Neuronal stem cell (in vitro differentiated cells): ENCODE measurements at regions not wholly inside any gene's neighbourhood (a gene's known extent, or its start where the extent isn't known, plus 50 kb on each side); places are given as distances from the start of the nearest gene placed in this dataset.

Experiments
- DNase-seq: peaks from one replicate; pipeline ENCODE4 v3.0.0-alpha.2; 2013; ENCODE audit warnings: low spot score
- H2AFZ ChIP-seq: one replicate; pipeline ENCODE4 v1.6.1; 2013; ENCODE audit warnings: mild to moderate bottlenecking, low read length, inconsistent platforms
- H2AK5ac ChIP-seq: 2 replicates; pipeline ENCODE4 v1.6.1; 2013; ENCODE audit warnings: low read depth, mild to moderate bottlenecking, inconsistent platforms, low read length, moderate library complexity, mixed read lengths
- H2BK120ac ChIP-seq: 2 replicates; pipeline ENCODE4 v1.6.1; 2013; ENCODE audit warnings: low read depth, mild to moderate bottlenecking, inconsistent platforms, low read length, moderate library complexity, mixed read lengths
- H2BK12ac ChIP-seq: one replicate; pipeline ENCODE4 v1.6.1; 2013; ENCODE audit warnings: low read length, inconsistent platforms
- H2BK15ac ChIP-seq: 2 replicates; pipeline ENCODE4 v1.6.1; 2013; ENCODE audit warnings: mild to moderate bottlenecking, low read length, inconsistent platforms, mixed read lengths
- H2BK5ac ChIP-seq: one replicate; pipeline ENCODE4 v1.6.1; 2013; ENCODE audit warnings: inconsistent platforms, mild to moderate bottlenecking, low read length, moderate library complexity
- H3K14ac ChIP-seq: one replicate; pipeline ENCODE4 v1.6.1; 2013; ENCODE audit warnings: low read length, inconsistent platforms
- H3K18ac ChIP-seq: 2 replicates; pipeline ENCODE4 v1.6.1; 2013; ENCODE audit warnings: low read length, inconsistent platforms
- H3K23ac ChIP-seq: 2 replicates; pipeline ENCODE4 v1.6.1; 2013; ENCODE audit warnings: low read depth, mild to moderate bottlenecking, mixed read lengths, low read length, inconsistent platforms; ENCODE audit not compliant: poor library complexity
- H3K27ac ChIP-seq: replicated peaks from 3 replicates; pipeline ENCODE4 v1.5.1; 2013; ENCODE audit warnings: low read length, inconsistent platforms
- H3K27me3 ChIP-seq, 3 experiments: 2 replicates each; pipeline ENCODE4 v1.6.1; 2013; ENCODE audit warnings: low read length in 3 of 3, mild to moderate bottlenecking in 2 of 3, inconsistent platforms in 1 of 3, low read depth in 1 of 3, mixed read lengths in 1 of 3, moderate library complexity in 1 of 3; ENCODE audit not compliant: control insufficient read depth in 3 of 3, insufficient read depth in 3 of 3
- H3K36me3 ChIP-seq, 2 donors: replicated peaks in 1 of 2; 2 replicates each; pipeline ENCODE4 v1.6.1; 2013; ENCODE audit warnings: low read length in 2 of 2; ENCODE audit not compliant: control insufficient read depth in 2 of 2, insufficient read depth in 2 of 2
- H3K4ac ChIP-seq: 2 replicates; pipeline ENCODE4 v1.6.1; 2013; ENCODE audit warnings: inconsistent platforms, mild to moderate bottlenecking, low read length, moderate library complexity
- H3K4me1 ChIP-seq, 2 donors: 1 replicate in 1 of 2; 2 replicates in 1 of 2; pipeline ENCODE4 v1.6.1; 2013; ENCODE audit warnings: low read length in 2 of 2, low read depth in 1 of 2; ENCODE audit not compliant: control insufficient read depth in 2 of 2, insufficient read depth in 1 of 2
- H3K4me2 ChIP-seq: one replicate; pipeline ENCODE4 v1.6.1; 2013; ENCODE audit warnings: mild to moderate bottlenecking, low read length, inconsistent platforms; ENCODE audit not compliant: insufficient read depth, poor library complexity, severe bottlenecking
- H3K4me3 ChIP-seq, 2 donors: 2 replicates each; pipeline ENCODE4 v1.5.1; 2013; ENCODE audit warnings: low read length in 2 of 2, mild to moderate bottlenecking in 2 of 2, inconsistent platforms in 1 of 2, moderate library complexity in 1 of 2
- H3K79me1 ChIP-seq: one replicate; pipeline ENCODE4 v1.6.1; 2013; ENCODE audit warnings: low read depth, mild to moderate bottlenecking, inconsistent platforms, low read length, moderate library complexity
- H3K9ac ChIP-seq: one replicate; pipeline ENCODE4 v1.6.1; 2013; ENCODE audit warnings: mild to moderate bottlenecking, low read depth, low read length, inconsistent platforms; ENCODE audit not compliant: poor library complexity
- H3K9me3 ChIP-seq, 2 donors: replicated peaks in 1 of 2; 2 replicates each; pipeline versions ENCODE3 to v1.6.1; 2013; ENCODE audit warnings: low read length in 2 of 2, mild to moderate bottlenecking in 2 of 2, inconsistent platforms in 1 of 2, low read depth in 1 of 2, mixed read lengths in 1 of 2, moderate library complexity in 1 of 2; ENCODE audit not compliant: control insufficient read depth in 2 of 2, insufficient read depth in 1 of 2
- H4K8ac ChIP-seq: one replicate; pipeline ENCODE4 v1.6.1; 2013; ENCODE audit warnings: low read depth, mild to moderate bottlenecking, inconsistent platforms, low read length, moderate library complexity
- H4K91ac ChIP-seq: one replicate; pipeline ENCODE4 v1.6.1; 2013; ENCODE audit warnings: low read length, low read depth, mild to moderate bottlenecking, inconsistent platforms; ENCODE audit not compliant: poor library complexity
- WGBS, 2 donors: extraction: QIAGEN DNeasy Blood & Tissue Kit; methylation state at CpG; one replicate each; pipeline ENCODE4 v1.1.7; 2013; ENCODE audit warnings: missing lambda C conversion rate in 2 of 2, mixed read lengths in 1 of 2; ENCODE audit not compliant: insufficient read length in 2 of 2, insufficient replicate concordance in 1 of 2; ENCODE audit errors: extremely low coverage in 2 of 2; 5-methylcytosine and 5-hydroxymethylcytosine counted together

GRCh38 chr14:36465178-36465577 is 54.9 kb downstream of the NKX2-1 start:
- no peak overlapping the region for H2AFZ ChIP-seq
- no peak overlapping the region for H2AK5ac ChIP-seq
- H3K23ac ChIP-seq = no peak overlapping the region
- no peak overlapping the region for H2BK12ac ChIP-seq
- H3K4me1 ChIP-seq = no peaks in the 10 kb centered on the region
- H2BK120ac ChIP-seq = no peak overlapping the region
- no peaks in the 10 kb centered on the region for H3K79me1 ChIP-seq
- H3K4me3 ChIP-seq = no peak overlapping the region
- no peaks in the 10 kb centered on the region for H3K9me3 ChIP-seq
- no peak overlapping the region for H2BK15ac ChIP-seq
- H3K27me3 ChIP-seq = peaks cover 0 to 60% (median 0%) of the 10 kb centered on the region in 3 experiments
- H3K27ac ChIP-seq = no peak overlapping the region
- no peak overlapping the region for H3K14ac ChIP-seq
- H4K8ac ChIP-seq = no peak overlapping the region
- no peak for DNase-seq
- H2BK5ac ChIP-seq = no peak overlapping the region
- no peaks in the 10 kb centered on the region for H3K36me3 ChIP-seq
- WGBS, 2 donors = 100% methylated on average over 1 of the region's 4 CpGs; no CpG with 5 or more reads in 1 of the 2 donors
- H3K18ac ChIP-seq = no peak overlapping the region
- no peak overlapping the region for H4K91ac ChIP-seq
- H3K4me2 ChIP-seq = no peak overlapping the region
- no peak overlapping the region for H3K9ac ChIP-seq
- no peak overlapping the region for H3K4ac ChIP-seq

- H3K36me3 ChIP-seq = no peaks in the 10 kb centered on the region
- H2AFZ ChIP-seq = no peak overlapping the region
- no peak overlapping the region for H3K9ac ChIP-seq
- DNase-seq = no peak
- no peak overlapping the region for H4K91ac ChIP-seq
- peaks cover 0 to 64% (median 1%) of the 10 kb centered on the region in 3 experiments for H3K27me3 ChIP-seq
- no peak overlapping the region for H3K14ac ChIP-seq
- no peak overlapping the region for H2BK15ac ChIP-seq
- H2BK12ac ChIP-seq = no peak overlapping the region
- H2BK5ac ChIP-seq = no peak overlapping the region
- no peak overlapping the region for H3K4me2 ChIP-seq
- H3K9me3 ChIP-seq = no peaks in the 10 kb centered on the region
- H2BK120ac ChIP-seq = no peak overlapping the region
- no peak overlapping the region for H4K8ac ChIP-seq
- H3K4ac ChIP-seq = no peak overlapping the region
- no peak overlapping the region for H3K23ac ChIP-seq
- no peak overlapping the region for H3K27ac ChIP-seq
- H3K18ac ChIP-seq = no peak overlapping the region
- no peak overlapping the region for H2AK5ac ChIP-seq
- no CpG with 5 or more reads among the region's 1 CpG for WGBS, 2 donors
- no peaks in the 10 kb centered on the region for H3K4me1 ChIP-seq
- no peaks in the 10 kb centered on the region for H3K79me1 ChIP-seq
- H3K4me3 ChIP-seq = no peak overlapping the region
These were observed 57.1 kb downstream of the NKX2-1 start for GRCh38 chr14:36462890-36463289.

GRCh38 chr14:36455241-36455627 is 64.8 kb downstream of the NKX2-1 start:
- no CpG with 5 or more reads among the region's 2 CpGs for WGBS, 2 donors
- Histone ChIP-seq H3K4me2 (no peak overlapping the region), H2AK5ac (no peak overlapping the region), H3K79me1 (no peaks in the 10 kb centered on the region), H4K91ac (no peak overlapping the region), H2BK120ac (no peak overlapping the region), H3K23ac (no peak overlapping the region), H3K4me3 (no peak overlapping the region), H4K8ac (no peak overlapping the region), H3K27me3 (peaks cover 0 to 71% (median 10%) of the 10 kb centered on the region in 3 experiments), H3K9ac (no peak overlapping the region), H2BK5ac (no peak overlapping the region), H3K36me3 (no peaks in the 10 kb centered on the region), H3K14ac (no peak overlapping the region), H3K18ac (no peak overlapping the region), H3K27ac (no peak overlapping the region), H2BK12ac (no peak overlapping the region), H3K4me1 (peaks cover 0 to 13% of the 10 kb centered on the region in 2 donors), H3K4ac (no peak overlapping the region), H2AFZ (no peak overlapping the region), H2BK15ac (no peak overlapping the region), H3K9me3 (peaks cover 0 to 2% of the 10 kb centered on the region in 2 donors)
- no peak for DNase-seq

DNA sequence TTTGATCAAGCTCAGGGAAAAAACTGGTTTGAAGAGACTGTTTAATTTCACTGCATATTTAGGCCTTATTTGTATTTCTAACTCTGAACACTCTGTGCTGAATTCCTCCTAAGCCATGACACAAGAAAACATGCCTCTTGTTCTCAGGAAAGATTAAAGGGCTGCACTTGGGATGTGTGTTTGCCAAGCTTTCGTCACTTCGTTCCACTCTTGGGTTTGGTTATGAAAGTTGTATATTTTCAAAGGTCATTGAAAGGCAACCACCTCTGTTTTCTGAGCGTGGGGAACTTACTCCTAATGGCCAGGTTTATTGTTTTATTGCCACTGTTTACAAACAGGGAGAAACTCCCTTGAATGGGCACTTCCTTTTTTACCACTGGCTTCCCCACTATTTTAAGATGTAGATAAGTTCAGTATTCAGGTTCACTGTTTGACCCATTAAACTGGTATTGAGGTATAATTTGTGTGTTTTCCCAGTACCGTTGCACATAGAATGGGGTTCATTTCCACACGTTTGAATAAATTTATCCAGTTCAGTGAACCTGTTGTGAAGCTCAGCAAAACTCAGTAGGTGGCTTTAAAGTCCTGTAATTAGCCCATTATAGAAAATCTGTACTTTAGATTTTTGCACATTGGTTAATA is 65.3 kb downstream of the NKX2-1 start:
- Histone ChIP-seq H3K79me1 (no peaks in the 10 kb centered on the region), H4K8ac (no peak overlapping the region), H2BK5ac (no peak overlapping the region), H2AK5ac (no peak overlapping the region), H3K36me3 (no peaks in the 10 kb centered on the region), H2BK15ac (no peak overlapping the region), H4K91ac (no peak overlapping the region), H3K27me3 (peaks cover 0 to 70% (median 10%) of the 10 kb centered on the region in 3 experiments), H3K4me2 (no peak overlapping the region), H2BK120ac (no peak overlapping the region), H3K23ac (no peak overlapping the region), H3K27ac (no peak overlapping the region), H3K9me3 (peaks cover 0 to 2% of the 10 kb centered on the region in 2 donors), H3K4me1 (peaks cover 0 to 13% of the 10 kb centered on the region in 2 donors), H3K14ac (no peak overlapping the region), H3K18ac (no peak overlapping the region), H2BK12ac (no peak overlapping the region), H3K9ac (no peak overlapping the region), H3K4me3 (no peak overlapping the region), H2AFZ (no peak overlapping the region), H3K4ac (no peak overlapping the region)
- peak; percentile 17 for DNase-seq
- no CpG with 5 or more reads among the region's 5 CpGs for WGBS, 2 donors
